ENCODE measurements at regions not wholly inside any gene's neighbourhood (a gene's known extent, or its start where the extent isn't known, plus 50 kb on each side); places are given as distances from the start of the nearest gene placed in this dataset.

DNA sequence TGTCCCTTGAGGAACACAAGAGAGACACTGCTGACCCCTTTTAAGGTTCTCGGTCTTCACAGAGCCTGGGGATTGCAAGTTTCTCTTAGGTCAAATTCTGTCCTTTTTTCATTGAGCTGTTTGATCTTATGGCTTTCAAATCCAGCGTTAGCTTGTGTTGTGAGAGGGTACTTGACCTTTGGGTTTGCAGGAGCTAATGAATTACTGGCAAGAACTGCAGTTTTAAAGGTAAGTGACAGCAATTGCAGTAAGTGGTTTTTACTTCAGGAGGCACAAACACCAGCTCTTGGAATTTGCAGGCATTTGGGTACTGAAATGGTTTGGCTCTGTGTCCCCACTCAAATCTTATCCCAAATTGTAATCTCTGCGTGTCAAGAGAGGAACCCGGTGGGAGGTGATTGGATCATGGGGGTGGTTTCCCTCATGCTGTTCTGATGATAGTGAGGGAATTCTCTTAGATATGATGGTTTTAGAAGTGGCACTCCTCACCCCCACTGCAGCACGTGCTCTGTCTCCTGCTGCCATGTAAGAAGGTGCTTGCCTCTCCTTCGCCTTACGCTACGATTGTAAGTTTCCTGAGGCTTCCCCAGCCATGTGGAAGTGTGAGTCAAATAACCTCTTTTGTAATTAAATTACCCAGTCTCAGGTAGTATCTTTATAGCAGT lies 134.5 kb upstream of the LYPLAL1 start:
- TF ChIP-seq, protein P1, sequence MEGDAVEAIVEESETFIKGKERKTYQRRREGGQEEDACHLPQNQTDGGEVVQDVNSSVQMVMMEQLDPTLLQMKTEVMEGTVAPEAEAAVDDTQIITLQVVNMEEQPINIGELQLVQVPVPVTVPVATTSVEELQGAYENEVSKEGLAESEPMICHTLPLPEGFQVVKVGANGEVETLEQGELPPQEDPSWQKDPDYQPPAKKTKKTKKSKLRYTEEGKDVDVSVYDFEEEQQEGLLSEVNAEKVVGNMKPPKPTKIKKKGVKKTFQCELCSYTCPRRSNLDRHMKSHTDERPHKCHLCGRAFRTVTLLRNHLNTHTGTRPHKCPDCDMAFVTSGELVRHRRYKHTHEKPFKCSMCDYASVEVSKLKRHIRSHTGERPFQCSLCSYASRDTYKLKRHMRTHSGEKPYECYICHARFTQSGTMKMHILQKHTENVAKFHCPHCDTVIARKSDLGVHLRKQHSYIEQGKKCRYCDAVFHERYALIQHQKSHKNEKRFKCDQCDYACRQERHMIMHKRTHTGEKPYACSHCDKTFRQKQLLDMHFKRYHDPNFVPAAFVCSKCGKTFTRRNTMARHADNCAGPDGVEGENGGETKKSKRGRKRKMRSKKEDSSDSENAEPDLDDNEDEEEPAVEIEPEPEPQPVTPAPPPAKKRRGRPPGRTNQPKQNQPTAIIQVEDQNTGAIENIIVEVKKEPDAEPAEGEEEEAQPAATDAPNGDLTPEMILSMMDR (IDR thresholded peaks at IDR 0.05) = no peak
- TF ChIP-seq POLR2A (IDR thresholded peaks at IDR 0.05) = no peak
- intact Hi-C loops (cut with DNase I; ENCODE audit: low total_unique reads) = no loop called here

GRCh38 chr1:219039682-219040154 lies 134.0 kb upstream of the LYPLAL1 start:
- H3K36me3 ChIP-seq = no peaks in the 10 kb centered on the region
- TF ChIP-seq, protein P1 (IDR thresholded peaks at IDR 0.05) = no peak
- TF ChIP-seq POLR2A (IDR thresholded peaks at IDR 0.05) = no peak

More for the DNA sequence above, 134.5 kb upstream of the LYPLAL1 start:
- Histone ChIP-seq H3K27ac (no peak overlapping the region), H3K36me3 (no peaks in the 10 kb centered on the region), H3K27me3 (no peaks in the 10 kb centered on the region), H3K4me3 (no peak overlapping the region), H3K9me3 (no peaks in the 10 kb centered on the region), H3K4me1 (no peaks in the 10 kb centered on the region)
- no peak for DNase-seq

DNA sequence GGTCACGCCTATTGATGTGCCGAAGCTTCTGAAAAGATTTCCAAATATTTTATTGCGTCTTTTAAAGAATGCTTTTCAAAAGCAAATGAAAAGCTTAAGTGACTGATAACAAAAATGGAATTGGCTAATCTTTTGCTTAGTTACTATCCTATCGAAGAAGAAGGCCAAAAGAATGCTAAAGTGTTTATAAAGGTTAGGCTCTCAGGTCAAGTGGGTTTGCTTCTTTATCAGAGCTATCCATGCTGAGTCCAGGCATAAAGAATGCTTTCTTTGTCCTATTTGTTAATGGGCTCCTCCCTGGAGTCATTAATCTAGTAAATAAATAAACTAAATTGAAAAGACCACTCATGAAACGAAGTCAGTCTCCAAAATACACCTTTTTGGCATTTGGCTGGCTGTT lies 133.4 kb upstream of the LYPLAL1 start:
- no peak for DNase-seq
- no peak for TF ChIP-seq POLR2A (IDR thresholded peaks at IDR 0.05)
- TF ChIP-seq, protein P1 (IDR thresholded peaks at IDR 0.05) = no peak
- no peak overlapping the region for H3K4me3 ChIP-seq
- H3K36me3 ChIP-seq = no peaks in the 10 kb centered on the region
- intact Hi-C loops (cut with DNase I; ENCODE audit: low total_unique reads) = no loop called here
- H3K27me3 ChIP-seq = no peaks in the 10 kb centered on the region
- no peaks in the 10 kb centered on the region for H3K9me3 ChIP-seq
- H3K27ac ChIP-seq = no peak overlapping the region
- H3K4me1 ChIP-seq = no peaks in the 10 kb centered on the region

More at GRCh38 chr1:219039682-219040154, 134.0 kb upstream of the LYPLAL1 start:
- no peaks in the 10 kb centered on the region for H3K4me1 ChIP-seq
- H3K27ac ChIP-seq = no peak overlapping the region
- no peaks in the 10 kb centered on the region for H3K27me3 ChIP-seq
- intact Hi-C loops (cut with DNase I; ENCODE audit: low total_unique reads) = no loop called here
- no peak overlapping the region for H3K4me3 ChIP-seq
- H3K9me3 ChIP-seq = no peaks in the 10 kb centered on the region
- DNase-seq = no peak

DNA sequence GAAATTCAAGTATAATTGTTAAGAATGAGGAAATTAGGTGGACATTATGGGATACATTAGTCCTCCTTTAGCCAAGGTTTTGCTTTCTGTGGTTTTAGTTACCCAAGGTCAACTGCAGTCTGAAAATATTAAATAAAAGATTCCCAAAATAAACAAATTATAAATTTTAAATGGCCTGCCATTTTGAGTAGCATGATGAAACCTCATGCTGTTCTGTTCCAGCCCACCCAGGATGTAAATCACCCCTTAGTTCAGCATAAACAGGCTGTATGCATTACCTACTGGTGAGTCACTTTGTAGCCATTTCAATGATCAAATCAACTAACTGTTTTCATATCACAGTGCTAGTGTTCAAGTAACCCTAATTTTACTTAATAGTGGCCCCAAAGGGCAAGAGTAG lies 132.5 kb upstream of the LYPLAL1 start:
- H3K27ac ChIP-seq = no peak overlapping the region
- intact Hi-C loops (cut with DNase I; ENCODE audit: low total_unique reads) = no loop called here
- H3K9me3 ChIP-seq = no peaks in the 10 kb centered on the region
- H3K36me3 ChIP-seq = no peaks in the 10 kb centered on the region
- no peak for TF ChIP-seq POLR2A (IDR thresholded peaks at IDR 0.05)
- TF ChIP-seq, protein P1 (IDR thresholded peaks at IDR 0.05) = no peak
- DNase-seq = no peak
- H3K27me3 ChIP-seq = no peaks in the 10 kb centered on the region
- no peak overlapping the region for H3K4me3 ChIP-seq
- H3K4me1 ChIP-seq = no peaks in the 10 kb centered on the region

- no peaks in the 10 kb centered on the region for H3K4me1 ChIP-seq
- TF ChIP-seq POLR2A (IDR thresholded peaks at IDR 0.05) = no peak
- TF ChIP-seq, protein P1 (IDR thresholded peaks at IDR 0.05) = no peak
- DNase-seq = no peak
- no peaks in the 10 kb centered on the region for H3K36me3 ChIP-seq
- no peak overlapping the region for H3K27ac ChIP-seq
- H3K4me3 ChIP-seq = no peak overlapping the region
- intact Hi-C loops (cut with DNase I; ENCODE audit: low total_unique reads) = no loop called here
- no peaks in the 10 kb centered on the region for H3K9me3 ChIP-seq
- no peaks in the 10 kb centered on the region for H3K27me3 ChIP-seq
These were observed 131.9 kb upstream of the LYPLAL1 start for GRCh38 chr1:219041818-219042217.

Data from uterus (tissue), 3 donors.